ENCODE measurements at regions not wholly inside any gene's neighbourhood (a gene's known extent, or its start where the extent isn't known, plus 50 kb on each side); places are given as distances from the start of the nearest gene placed in this dataset.

DNA sequence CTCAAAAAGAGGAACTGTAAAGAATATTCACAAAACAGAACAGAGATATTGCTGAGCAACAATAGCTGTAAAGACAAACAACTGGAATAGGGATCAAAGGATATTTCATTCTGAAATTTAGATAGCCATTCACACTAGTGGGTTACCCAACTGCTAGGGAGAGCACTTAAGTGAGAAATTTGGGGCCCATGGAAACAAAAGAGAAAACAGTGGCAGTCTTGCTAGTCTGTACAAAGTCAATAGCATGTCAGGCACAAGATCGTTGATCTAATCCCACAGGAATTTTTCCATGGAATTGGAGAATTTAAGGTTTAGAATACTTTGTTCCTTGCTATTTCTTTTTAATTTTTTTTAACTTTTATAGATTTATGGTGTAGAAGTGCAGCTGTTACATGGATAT, 467.0 kb downstream of the PCDH18 start:
- DNase-seq: no peak

DNA sequence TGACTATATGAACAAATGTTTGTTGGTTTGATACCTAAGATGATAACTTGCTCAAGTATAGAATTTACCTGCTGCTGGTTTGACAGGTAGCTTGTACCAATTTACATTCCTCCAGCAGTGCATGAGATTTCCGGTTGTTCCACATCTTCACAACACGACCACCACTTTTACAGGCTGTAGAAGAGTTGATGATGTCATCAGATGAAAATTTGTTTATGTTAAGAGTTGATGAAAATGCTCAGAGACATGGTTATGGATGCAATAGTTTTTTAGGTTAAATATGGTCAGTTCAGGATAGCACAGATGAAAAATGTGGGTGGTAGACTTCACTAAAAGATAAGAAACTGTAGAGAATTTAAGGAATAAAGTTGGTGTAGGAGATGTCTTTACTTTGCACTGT, 468.3 kb downstream of the PCDH18 start:
- no peak for DNase-seq

DNA sequence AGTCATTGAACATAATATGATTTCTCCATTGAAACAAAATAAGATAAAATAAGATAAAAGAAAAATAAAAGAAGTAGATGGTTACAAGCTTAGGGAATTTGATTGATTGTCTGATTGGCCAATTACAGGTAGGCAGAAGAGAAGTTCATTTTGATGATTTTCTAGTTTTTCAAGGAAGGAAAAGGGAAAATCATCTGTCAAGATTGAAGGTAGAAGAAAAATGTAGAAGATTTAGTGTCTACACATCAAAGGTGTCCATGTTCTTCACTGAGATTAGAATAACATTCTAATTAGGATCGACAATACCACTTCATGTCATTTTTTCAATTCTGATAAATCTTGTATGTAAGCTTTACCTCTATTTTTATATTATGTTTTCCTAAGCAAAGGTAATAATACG, 489.1 kb downstream of the PCDH18 start:
- DNase-seq: no peak

DNA sequence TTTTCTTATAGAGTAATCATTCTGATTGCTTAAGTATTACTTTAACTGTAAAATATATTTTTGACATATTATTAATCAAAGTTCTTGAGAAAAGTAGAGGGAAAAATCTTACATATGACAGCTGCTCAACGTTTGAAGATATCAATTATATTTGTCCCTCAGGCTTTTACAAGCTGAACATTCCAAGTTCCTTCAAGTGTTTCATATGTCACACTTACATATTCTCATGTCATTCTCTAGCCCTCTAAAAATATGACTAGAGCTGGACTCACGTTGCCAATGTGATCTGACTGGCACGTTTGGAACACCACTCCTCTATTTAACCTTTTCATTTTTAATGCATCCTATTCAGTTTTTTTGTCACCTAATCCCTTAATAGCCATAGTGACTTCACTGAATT, 492.9 kb downstream of the PCDH18 start:
- no peak for DNase-seq

DNA sequence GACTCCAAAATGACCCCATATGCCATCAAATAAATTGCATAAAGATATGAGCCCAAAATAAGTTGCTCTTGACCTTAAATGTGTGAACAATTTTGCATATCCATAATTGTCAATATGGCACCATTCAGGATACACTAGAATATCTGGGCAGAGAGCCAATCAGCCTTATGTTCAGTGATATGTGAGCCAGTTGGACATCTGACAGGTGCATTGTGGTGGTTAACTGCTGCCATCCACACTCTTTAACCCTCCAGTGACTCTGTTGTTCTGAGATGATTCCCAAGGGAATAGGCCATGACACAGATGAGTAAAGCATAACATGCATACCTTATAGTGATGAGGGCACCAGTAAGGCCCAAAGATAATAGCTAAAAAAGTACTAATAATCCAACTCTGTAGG, 500.1 kb downstream of the PCDH18 start:
- no peak for DNase-seq

DNA sequence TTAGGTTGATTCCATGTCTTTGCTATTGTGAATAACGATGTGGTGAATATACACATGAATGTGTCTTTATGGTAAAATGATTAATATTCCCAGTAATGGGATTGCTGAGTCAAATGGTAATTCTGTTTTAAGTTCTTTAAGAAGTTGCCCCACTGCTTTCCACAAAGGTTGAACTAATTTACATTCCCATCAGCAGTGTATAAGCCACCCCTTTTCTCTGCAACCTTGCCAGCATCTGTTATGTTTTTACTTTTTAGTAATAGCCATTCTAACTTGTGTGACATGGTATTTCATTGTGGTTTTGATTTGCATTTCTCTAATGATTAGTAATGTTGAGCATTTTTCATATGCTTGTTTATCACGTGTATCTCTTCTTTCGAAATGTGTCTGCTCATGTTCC, 503.3 kb downstream of the PCDH18 start:
- DNase-seq: no peak

DNA sequence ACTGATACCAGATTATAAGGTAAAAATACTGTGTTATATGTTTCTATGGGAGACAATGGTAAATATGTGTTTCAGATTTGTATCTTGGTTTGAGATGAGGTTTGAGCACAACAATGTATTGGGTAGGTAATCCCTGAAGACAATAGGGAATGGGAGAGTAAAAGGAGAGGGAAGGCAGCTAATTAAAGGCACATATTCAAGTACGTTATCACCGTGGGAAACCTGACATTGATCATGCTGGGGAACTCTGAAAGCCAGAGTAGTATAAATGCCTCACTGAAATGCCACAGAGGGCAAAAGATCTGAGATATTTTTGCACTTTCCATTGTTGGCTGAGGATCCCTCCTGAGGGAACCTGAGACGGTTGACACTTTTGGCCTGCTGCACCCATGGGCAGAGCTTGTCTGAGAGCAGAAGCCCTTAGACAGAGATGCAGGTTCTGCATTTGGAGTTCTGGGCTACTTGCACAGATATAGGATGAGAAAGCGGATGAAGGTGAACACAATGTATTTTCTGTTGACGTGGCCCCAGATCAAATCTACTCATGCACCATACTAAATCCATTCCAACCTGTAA, 506.7 kb downstream of the PCDH18 start:
- DNase-seq: no peak

DNA sequence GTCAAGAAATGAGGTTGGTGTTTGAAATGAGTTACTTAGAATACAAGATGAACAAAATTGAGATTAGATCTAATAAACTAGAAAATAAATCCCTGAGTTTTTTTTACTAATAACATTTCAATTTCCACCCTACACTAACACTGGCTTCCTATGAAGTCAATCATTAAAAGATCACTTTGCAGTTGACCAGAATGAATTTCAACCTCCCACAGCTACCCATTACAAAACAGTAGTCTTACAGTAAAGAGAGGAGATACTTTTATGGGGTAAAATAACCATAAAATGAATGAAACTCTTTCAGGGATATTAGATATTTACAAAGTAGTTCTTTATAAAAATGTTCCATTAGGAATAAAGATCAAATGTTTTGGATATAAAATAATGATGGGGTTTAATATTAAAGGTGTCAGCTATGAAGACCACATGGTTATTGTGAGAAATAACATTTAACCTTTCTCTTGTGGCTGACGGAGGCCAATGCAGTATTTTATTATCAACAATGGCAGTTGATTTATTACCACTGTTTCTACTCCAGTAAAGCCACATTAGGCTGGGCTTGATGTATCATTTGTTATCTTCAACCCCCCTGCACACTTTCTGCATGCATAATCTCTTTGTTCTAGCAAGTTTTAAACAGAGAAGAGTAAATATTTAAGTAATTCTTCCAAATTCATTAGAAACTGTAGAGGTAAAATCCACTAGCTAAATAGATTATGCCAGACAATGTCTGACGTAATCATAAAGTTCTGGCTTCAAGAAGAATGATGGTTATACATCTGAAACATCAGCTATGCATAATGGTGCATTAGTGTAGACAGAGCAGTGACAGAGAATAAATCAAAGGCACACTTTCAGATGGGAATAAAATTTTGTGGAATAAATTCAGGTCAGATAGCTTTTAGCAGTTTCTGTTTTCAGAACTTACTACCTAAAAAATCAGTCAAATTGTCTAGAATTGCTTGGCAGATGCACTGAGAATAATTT, 516.6 kb downstream of the PCDH18 start:
- DNase-seq: no peak

DNA sequence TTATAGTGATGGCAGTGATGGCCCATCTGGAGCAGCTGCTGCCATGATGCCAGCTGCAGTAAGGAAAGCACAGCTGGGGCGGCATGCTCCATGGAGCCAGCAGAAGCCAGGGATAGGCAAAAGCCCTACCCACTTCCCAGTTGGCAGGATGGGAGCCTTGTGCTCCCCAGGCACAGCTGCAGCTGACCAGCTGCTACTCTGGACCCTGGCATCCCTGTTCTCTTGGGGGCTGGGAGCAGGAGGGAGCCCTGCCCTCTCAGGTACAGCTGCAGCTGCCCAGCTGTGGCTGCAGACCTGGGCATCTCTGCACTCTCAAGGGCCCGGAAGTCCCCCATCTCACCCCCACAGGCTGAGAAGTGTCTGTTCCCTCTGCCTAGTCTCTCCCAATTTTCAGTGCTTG, 531.9 kb downstream of the PCDH18 start:
- DNase-seq: no peak

DNA sequence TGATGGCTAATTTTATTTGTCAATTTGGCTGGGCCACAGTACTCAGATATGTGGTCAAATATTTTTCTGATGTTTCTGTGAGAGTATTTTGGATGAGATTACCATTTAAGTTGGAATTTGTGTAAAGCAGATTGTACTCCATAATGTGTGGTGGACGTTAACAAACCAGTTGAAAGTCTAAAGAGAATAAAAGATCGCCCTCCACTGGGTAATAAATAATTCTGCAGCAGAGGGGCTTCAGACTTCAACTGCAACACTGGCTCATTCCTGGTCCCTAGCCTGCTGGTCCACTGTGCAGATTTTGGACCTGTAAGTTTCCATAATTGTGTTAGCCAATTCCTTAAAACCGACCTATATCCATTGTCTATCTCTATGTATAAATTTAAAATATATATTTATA, 540.3 kb downstream of the PCDH18 start:
- DNase-seq: no peak

DNA sequence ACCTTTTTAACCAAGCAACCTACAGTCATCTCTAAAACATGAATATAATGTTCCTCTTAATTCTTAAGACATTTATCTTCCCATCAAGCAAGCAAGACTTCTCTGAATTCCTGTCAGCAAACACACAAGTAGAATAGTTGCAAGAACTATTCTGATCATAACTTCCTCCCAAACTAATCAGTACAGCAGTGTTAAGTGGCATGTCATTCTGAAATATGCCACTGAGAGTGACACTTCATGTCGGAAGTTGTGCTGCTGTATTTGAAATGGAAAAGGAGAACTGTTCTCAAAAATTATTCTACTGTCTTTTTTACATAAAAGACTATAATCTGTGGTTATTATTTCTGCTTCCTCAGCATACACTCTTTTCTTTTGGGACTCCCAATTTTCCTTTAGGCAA, 546.6 kb downstream of the PCDH18 start:
- no peak for DNase-seq

DNA sequence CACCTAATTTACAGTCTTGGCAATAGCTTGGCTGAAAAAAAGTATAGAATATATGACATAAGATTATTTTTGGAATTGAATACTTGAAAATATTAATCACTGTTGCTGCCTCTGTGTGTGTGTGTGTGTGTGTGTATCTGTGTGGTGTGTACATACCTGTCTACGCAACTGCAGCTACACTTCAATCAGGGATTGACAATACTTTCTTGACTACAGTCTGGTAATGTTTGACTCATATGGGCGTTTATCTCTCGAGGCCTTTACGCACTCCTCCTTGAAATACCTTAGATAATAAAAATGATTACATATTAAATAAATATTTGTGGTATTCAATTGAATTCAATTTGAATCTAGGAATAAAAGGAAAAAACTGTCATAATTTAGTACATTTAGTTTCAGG, 565.2 kb downstream of the PCDH18 start:
- no peak for DNase-seq

DNA sequence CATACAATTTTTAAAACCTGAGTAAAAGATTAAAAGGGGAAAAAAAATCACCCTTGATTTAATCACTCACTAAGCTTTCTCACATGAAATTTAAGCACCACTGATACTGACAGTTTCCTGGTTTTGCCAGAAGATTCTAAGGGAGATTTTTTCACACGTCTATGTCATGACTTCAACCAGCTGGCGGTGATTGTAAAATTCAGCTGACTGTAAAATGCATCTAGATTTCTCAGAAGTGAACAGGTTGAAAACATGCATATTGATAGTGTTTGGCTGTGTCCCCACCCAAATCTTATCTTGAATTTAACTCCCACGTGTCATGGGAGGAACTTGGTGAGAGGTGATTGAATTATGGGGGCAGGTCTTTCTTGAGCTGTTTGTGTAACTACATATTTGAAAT, 566.8 kb downstream of the PCDH18 start:
- DNase-seq: no peak

DNA sequence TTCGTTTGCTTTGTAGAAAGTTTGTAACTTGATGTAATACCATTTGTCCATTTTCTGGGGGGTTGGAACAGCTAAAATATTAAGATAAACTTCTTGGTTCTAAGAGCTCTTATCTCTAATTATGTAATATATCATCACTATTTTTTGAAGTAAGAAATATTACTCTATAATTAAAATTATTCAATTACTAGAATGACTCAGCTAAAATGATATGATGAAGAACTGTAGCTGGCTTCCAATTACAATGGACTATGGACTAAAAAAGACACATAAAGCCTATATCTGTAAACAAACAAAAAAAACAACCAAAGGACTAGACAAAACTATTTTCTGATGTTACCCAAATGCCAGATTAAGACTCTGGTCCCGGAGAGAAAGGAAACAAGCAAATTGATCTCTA, 569.4 kb downstream of the PCDH18 start:
- no peak for DNase-seq

DNA sequence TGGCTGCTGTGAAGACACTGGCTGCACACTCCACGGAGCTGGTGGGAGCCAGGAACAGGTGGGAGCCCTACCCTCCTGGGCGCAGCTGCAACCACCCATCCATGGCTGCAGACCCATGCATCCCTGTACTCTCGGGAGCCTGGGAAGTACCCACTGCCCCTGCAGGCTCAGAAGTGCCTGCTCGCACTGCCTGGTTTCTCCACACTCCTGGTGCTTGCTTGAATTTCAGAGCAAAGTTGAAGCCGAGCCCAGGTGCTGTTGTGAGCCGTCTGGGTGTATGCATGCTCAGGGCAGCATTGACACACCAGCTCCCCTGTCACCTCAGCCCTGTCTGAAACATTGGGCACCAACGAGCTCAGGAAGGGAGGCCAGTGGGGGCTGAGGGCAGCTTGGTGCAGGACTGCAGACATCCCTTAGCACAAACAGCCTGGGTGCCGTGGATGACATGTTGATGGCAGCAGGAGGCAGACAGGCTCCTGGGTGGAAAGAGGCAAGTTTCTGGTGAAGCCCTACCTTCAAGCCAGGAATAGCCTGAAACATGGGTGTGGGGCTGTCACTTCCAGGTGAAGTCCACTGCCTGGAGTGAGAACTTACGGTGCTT, 585.9 kb downstream of the PCDH18 start:
- DNase-seq: no peak

DNA sequence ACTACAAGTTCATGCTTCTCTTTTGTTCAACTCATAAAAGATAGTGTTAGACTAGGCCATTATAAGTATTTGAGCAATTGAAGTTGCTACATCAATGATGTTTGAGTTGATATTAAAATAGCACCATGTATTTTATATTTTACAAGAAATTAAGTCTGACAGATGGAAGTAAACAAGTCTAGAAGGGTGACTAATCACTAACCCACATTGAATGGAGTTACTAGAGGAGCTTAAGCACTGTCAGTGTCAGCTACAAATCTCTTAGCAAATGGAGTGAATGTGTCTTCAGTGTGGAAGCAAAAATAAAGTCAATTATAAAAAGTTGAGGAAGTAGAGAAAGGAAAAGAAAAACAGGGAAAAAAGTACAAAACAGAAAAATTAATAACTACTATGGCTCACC, 592.5 kb downstream of the PCDH18 start:
- DNase-seq: no peak

DNA sequence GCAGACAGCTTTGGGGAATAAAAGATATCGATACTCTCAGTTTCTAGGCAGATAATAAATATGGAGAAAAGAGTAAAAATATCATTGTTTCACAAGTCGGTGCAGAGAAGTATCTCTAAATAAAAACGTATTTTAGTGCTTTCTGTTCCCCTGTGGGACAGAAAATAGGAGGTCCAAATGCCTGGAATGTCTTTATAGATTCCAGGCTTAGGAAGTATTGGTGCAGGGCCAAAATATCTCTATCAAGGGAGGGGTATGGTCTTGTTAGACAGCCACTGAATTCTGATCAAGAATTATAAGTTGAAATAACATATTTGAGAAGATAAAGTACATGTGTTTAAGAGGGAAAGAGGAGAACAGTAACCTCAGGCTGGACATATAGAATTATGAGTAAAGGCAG, 596.4 kb downstream of the PCDH18 start:
- no peak for DNase-seq

DNA sequence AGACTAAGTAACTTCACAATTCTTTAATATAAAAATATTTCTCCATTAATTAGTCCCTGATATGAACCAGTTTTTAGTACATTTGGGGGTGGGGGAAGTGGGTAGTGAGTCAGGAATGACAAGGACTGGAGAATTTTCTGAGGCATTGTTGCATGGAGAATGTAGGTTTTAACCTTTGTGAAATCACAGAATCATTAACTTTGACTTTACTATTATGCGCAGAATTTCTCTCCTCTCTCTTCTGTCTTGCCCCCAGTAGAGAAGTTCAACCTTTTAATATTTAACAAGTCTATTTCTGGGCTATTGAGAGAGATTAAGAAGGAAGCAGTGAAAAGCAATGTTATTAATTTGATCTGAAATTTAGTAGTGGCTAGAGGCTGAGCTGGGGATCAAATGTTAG, 597.0 kb downstream of the PCDH18 start:
- no peak for DNase-seq

DNA sequence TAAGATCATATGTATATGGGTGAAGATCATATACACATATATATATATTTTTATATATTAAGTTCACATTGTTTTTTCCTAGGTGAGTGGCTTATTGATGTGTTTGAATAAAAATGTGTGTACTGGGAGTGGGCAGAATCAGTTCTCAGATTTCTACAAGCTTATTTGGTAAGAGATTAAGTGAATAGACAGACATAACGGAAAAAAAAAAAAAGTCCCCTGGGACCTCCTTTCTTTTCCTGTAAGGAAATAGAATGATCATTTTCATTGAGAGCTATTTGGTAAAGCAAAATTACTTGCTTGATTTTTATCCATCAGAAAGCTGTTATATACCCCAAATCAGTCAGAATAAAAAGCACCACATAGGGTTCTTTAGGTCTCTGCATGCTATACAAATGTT, 597.7 kb downstream of the PCDH18 start:
- no peak for DNase-seq

DNA sequence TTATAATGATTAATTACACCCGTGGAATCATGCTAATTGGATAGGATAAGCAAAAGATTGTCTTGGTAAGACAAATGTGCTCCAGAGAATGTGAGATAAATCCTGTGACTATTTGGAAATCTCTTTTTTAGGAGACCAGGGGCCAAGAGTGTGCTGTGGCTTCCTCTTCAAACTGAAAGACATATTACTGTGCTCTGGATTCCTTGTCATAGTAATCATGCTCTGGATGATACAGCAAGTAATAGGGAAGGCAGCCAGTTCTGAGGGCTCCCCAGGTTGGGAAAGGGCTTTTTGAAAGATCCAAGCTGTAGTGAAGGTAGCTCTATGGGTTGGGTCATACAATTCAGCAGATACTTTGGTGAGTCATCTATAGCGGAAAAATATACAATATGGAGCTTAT, 600.5 kb downstream of the PCDH18 start:
- no peak for DNase-seq

DNA sequence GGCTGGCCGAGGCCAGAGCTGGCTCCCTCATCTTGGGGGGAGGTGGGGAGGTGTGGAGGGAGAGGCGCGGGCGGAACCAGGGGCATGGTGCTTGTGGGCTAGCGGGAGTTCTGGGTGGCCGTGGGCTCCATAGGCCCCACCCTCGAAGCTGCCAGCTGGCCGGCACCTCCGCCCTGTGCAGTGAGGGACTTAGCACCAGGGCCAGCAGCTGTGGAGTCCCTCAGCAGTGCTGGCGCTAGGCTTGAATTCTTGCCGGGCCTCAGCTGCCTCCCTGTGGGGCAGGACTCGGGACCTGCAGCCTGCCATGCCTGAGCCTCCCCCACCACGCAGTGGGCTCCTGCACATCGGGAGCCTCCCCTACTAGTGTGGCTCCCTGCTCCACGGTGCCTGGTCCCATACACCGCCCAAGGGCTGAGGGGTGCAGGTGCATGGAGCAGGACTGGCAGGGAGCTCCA, 603.3 kb downstream of the PCDH18 start:
- DNase-seq: no peak

DNA sequence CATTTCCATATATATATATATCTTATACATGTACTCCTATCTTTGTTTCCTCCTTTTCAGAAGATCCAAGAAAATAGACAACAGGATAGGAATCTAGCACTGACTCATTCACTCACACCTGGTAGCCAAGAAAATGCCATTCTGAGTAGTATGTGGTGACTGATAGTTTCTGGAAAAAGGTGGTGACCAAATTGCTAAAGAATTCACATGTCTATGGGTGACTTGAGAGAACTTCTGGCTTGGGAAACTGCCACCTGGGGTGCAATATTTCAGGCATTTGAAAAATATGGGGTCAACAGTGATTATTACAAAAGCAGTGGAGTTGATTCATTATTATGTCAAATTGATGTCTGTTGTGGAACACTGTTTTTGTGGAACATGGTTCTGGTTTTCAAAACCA, 605.1 kb downstream of the PCDH18 start:
- no peak for DNase-seq

DNA sequence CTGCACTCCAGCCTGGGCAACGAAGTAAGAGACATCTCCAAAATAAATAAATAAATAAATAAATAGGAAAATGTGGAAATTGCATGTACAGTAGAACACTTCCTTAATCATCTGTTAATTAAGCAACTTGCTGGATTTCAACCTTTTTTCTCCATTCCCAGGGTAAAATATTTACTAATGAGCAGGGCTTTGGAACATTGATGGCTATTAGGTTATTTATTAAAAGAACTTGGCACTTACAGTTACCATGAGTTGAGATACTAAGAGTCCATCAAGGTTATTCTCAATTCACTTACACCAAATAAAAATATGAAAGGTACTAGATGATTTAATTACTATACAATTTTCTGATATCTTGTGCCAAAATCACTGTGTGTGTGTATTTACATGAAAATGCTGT, 607.1 kb downstream of the PCDH18 start:
- DNase-seq: no peak

DNA sequence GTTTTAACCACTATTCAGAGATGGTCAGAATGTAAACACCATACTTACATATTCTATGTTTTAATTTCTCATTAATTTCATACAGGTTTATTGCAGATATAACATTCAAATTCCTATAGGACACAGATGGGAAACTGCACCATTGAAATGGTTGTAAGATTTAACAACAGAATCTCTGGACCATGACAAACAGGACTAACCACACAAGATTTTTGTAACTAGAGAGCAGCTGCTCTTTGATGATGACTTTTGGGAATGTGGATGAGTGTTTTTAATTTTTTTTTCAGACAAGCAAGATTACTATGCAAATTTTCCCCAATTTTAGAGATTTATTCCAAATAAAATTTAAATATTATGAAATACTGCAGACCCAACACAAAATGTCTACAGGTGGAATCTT, 610.2 kb downstream of the PCDH18 start:
- DNase-seq: no peak

Measured in skin of body (tissue), 1 donor.